Activated CD4-positive, alpha-beta memory T cell treated with anti-CD3 and anti-CD28 coated beads for 36 hours (primary cell): ENCODE measurements at regions not wholly inside any gene's neighbourhood (a gene's known extent, or its start where the extent isn't known, plus 50 kb on each side); places are given as distances from the start of the nearest gene placed in this dataset.

Source experiments
- CTCF ChIA-PET: fragments of 350-600 bp; sonication (Branson Sonifier 250); formaldehyde crosslinking; loops from one replicate; lab custom pipeline; 2021; ENCODE audit warnings: antibody characterized with exemption, inconsistent platforms; lab: Charles Lee
- POLR2A ChIA-PET: fragments of 350-600 bp; sonication (Branson Sonifier 250); formaldehyde crosslinking; loops from one replicate; lab custom pipeline; 2021; ENCODE audit warnings: antibody characterized with exemption; lab: Charles Lee
- DNase-seq: peaks from one replicate; pipeline ENCODE4 v3.0.0-alpha.2; 2020
- H3K27ac Mint-ChIP-seq: one replicate; pipeline ENCODE4 v1.8.0; 2021; ENCODE audit warnings: mixed read lengths
- H3K27me3 Mint-ChIP-seq: one replicate; pipeline ENCODE4 v1.8.0; 2021; ENCODE audit warnings: mixed read lengths
- H3K36me3 Mint-ChIP-seq: one replicate; pipeline ENCODE4 v1.8.0; 2021; ENCODE audit warnings: mixed read lengths
- H3K4me1 Mint-ChIP-seq: one replicate; pipeline ENCODE4 v1.8.0; 2021; ENCODE audit warnings: low read depth, mixed read lengths
- H3K4me3 Mint-ChIP-seq: one replicate; pipeline ENCODE4 v1.8.0; 2021; ENCODE audit warnings: mild to moderate bottlenecking, mixed read lengths
- H3K9me3 Mint-ChIP-seq: one replicate; pipeline ENCODE4 v1.8.0; 2021; ENCODE audit warnings: mixed read lengths
- intact Hi-C: fragments of 100-400 bp; cut with micrococcal nuclease; formaldehyde crosslinking; loops from one replicate; pipeline ENCODE4 v1.15.1; 2023

- Mint-ChIP-seq H3K9me3 (no peaks in the 10 kb centered on the region), H3K4me1 (no peaks in the 10 kb centered on the region), H3K36me3 (no peaks in the 10 kb centered on the region), H3K27ac (no peak overlapping the region), H3K27me3 (peaks cover 5% of the 10 kb centered on the region), H3K4me3 (no peak overlapping the region)
- no peak for DNase-seq
- POLR2A ChIA-PET: interaction anchor here (0.6 kb wide), 1 partner anchor 26 kb away, joined by 3 read pairs; no protein-coding TSS in a partner anchor
- CTCF ChIA-PET: no interaction called here
- intact Hi-C loops: no loop called here
These were observed 276.0 kb downstream of the SKIDA1 start for GRCh38 chr10:21249435-21249834.

GRCh38 chr10:21247592-21247991 is 277.9 kb downstream of the SKIDA1 start:
- no peaks in the 10 kb centered on the region for H3K36me3 Mint-ChIP-seq
- peaks cover 5% of the 10 kb centered on the region for H3K27me3 Mint-ChIP-seq
- POLR2A ChIA-PET: no interaction called here
- intact Hi-C loops: no loop called here
- no peak overlapping the region for H3K27ac Mint-ChIP-seq
- DNase-seq: no peak
- H3K4me1 Mint-ChIP-seq: no peaks in the 10 kb centered on the region
- CTCF ChIA-PET: no interaction called here
- no peak overlapping the region for H3K4me3 Mint-ChIP-seq
- H3K9me3 Mint-ChIP-seq: no peaks in the 10 kb centered on the region

- H3K4me3 Mint-ChIP-seq: no peak overlapping the region
- peaks cover 5% of the 10 kb centered on the region for H3K27me3 Mint-ChIP-seq
- H3K27ac Mint-ChIP-seq: no peak overlapping the region
- ChIA-PET CTCF (no interaction called here), POLR2A (no interaction called here)
- H3K9me3 Mint-ChIP-seq: no peaks in the 10 kb centered on the region
- DNase-seq: no peak
- no peaks in the 10 kb centered on the region for H3K4me1 Mint-ChIP-seq
- intact Hi-C loops: no loop called here
- H3K36me3 Mint-ChIP-seq: no peaks in the 10 kb centered on the region
These were observed 279.3 kb downstream of the SKIDA1 start for GRCh38 chr10:21246178-21246577.

GRCh38 chr10:21243748-21244257 is 281.7 kb downstream of the SKIDA1 start:
- CTCF ChIA-PET: no interaction called here
- intact Hi-C loops: no loop called here
- H3K9me3 Mint-ChIP-seq: no peaks in the 10 kb centered on the region
- H3K4me3 Mint-ChIP-seq: no peak overlapping the region
- no peak overlapping the region for H3K27ac Mint-ChIP-seq
- DNase-seq: no peak
- POLR2A ChIA-PET: no interaction called here
- H3K36me3 Mint-ChIP-seq: no peaks in the 10 kb centered on the region
- H3K4me1 Mint-ChIP-seq: no peaks in the 10 kb centered on the region
- peaks cover 4% of the 10 kb centered on the region for H3K27me3 Mint-ChIP-seq

GRCh38 chr10:21242915-21243314 is 282.6 kb downstream of the SKIDA1 start:
- intact Hi-C loops: no loop called here
- DNase-seq: no peak
- Mint-ChIP-seq H3K27me3 (peaks cover 1% of the 10 kb centered on the region), H3K4me1 (no peaks in the 10 kb centered on the region), H3K27ac (no peak overlapping the region), H3K4me3 (no peak overlapping the region), H3K36me3 (no peaks in the 10 kb centered on the region), H3K9me3 (no peaks in the 10 kb centered on the region)
- ChIA-PET CTCF (interaction anchor here (0.6 kb wide), 1 partner anchor 95 kb away, joined by 3 read pairs; no protein-coding TSS in a partner anchor), POLR2A (no interaction called here)

- CTCF ChIA-PET: interaction anchor here (0.6 kb wide), 1 partner anchor 104 kb away, joined by 3 read pairs; no protein-coding TSS in a partner anchor
- POLR2A ChIA-PET: no interaction called here
- no peaks in the 10 kb centered on the region for H3K9me3 Mint-ChIP-seq
- intact Hi-C loops: no loop called here
- no peak overlapping the region for H3K27ac Mint-ChIP-seq
- H3K27me3 Mint-ChIP-seq: no peaks in the 10 kb centered on the region
- no peaks in the 10 kb centered on the region for H3K4me1 Mint-ChIP-seq
- no peaks in the 10 kb centered on the region for H3K36me3 Mint-ChIP-seq
- H3K4me3 Mint-ChIP-seq: no peak overlapping the region
- no peak for DNase-seq
These were observed 286.8 kb downstream of the SKIDA1 start for GRCh38 chr10:21238717-21239116.

- Mint-ChIP-seq H3K4me1 (no peaks in the 10 kb centered on the region), H3K36me3 (no peaks in the 10 kb centered on the region), H3K27me3 (no peaks in the 10 kb centered on the region), H3K4me3 (no peak overlapping the region), H3K27ac (no peak overlapping the region), H3K9me3 (no peaks in the 10 kb centered on the region)
- POLR2A ChIA-PET: no interaction called here
- CTCF ChIA-PET: no interaction called here
- DNase-seq: no peak
- intact Hi-C loops: no loop called here
These were observed 287.4 kb downstream of the SKIDA1 start for GRCh38 chr10:21238044-21238443.

GRCh38 chr10:21234761-21235160 is 290.7 kb downstream of the SKIDA1 start:
- Mint-ChIP-seq H3K27me3 (peaks cover 6% of the 10 kb centered on the region), H3K4me3 (no peak overlapping the region), H3K9me3 (no peaks in the 10 kb centered on the region), H3K27ac (no peak overlapping the region), H3K4me1 (no peaks in the 10 kb centered on the region), H3K36me3 (no peaks in the 10 kb centered on the region)
- ChIA-PET CTCF (no interaction called here), POLR2A (no interaction called here)
- intact Hi-C loops: no loop called here
- no peak for DNase-seq

- intact Hi-C loops: no loop called here
- Mint-ChIP-seq H3K36me3 (no peaks in the 10 kb centered on the region), H3K4me1 (no peaks in the 10 kb centered on the region), H3K27ac (no peak overlapping the region), H3K27me3 (peaks cover 6% of the 10 kb centered on the region), H3K9me3 (no peaks in the 10 kb centered on the region), H3K4me3 (no peak overlapping the region)
- DNase-seq: no peak
- CTCF ChIA-PET: no interaction called here
- POLR2A ChIA-PET: no interaction called here
These were observed 295.3 kb downstream of the SKIDA1 start for GRCh38 chr10:21230219-21230618.

GRCh38 chr10:21217748-21218367 is 307.6 kb downstream of the SKIDA1 start:
- DNase-seq: no peak
- CTCF ChIA-PET: no interaction called here
- intact Hi-C loops: no loop called here
- POLR2A ChIA-PET: no interaction called here
- H3K4me1 Mint-ChIP-seq: no peaks in the 10 kb centered on the region
- H3K27me3 Mint-ChIP-seq: no peaks in the 10 kb centered on the region
- H3K27ac Mint-ChIP-seq: no peak overlapping the region
- no peaks in the 10 kb centered on the region for H3K36me3 Mint-ChIP-seq
- no peak overlapping the region for H3K4me3 Mint-ChIP-seq
- no peaks in the 10 kb centered on the region for H3K9me3 Mint-ChIP-seq

- no peak overlapping the region for H3K27ac Mint-ChIP-seq
- intact Hi-C loops: no loop called here
- no peaks in the 10 kb centered on the region for H3K27me3 Mint-ChIP-seq
- ChIA-PET CTCF (no interaction called here), POLR2A (no interaction called here)
- H3K4me1 Mint-ChIP-seq: no peaks in the 10 kb centered on the region
- no peak for DNase-seq
- no peaks in the 10 kb centered on the region for H3K36me3 Mint-ChIP-seq
- H3K4me3 Mint-ChIP-seq: no peak overlapping the region
- no peaks in the 10 kb centered on the region for H3K9me3 Mint-ChIP-seq
These were observed 308.4 kb downstream of the SKIDA1 start for GRCh38 chr10:21217107-21217506.

- ChIA-PET POLR2A (no interaction called here), CTCF (no interaction called here)
- Mint-ChIP-seq H3K4me3 (no peak overlapping the region), H3K9me3 (no peaks in the 10 kb centered on the region), H3K27ac (no peak overlapping the region), H3K27me3 (no peaks in the 10 kb centered on the region), H3K36me3 (no peaks in the 10 kb centered on the region), H3K4me1 (no peaks in the 10 kb centered on the region)
- no peak for DNase-seq
- intact Hi-C loops: no loop called here
These were observed 311.2 kb downstream of the SKIDA1 start for GRCh38 chr10:21214329-21214728.

- no peak overlapping the region for H3K27ac Mint-ChIP-seq
- intact Hi-C loops: no loop called here
- ChIA-PET CTCF (no interaction called here), POLR2A (no interaction called here)
- no peaks in the 10 kb centered on the region for H3K36me3 Mint-ChIP-seq
- DNase-seq: no peak
- H3K4me3 Mint-ChIP-seq: no peak overlapping the region
- no peaks in the 10 kb centered on the region for H3K27me3 Mint-ChIP-seq
- no peaks in the 10 kb centered on the region for H3K9me3 Mint-ChIP-seq
- no peaks in the 10 kb centered on the region for H3K4me1 Mint-ChIP-seq
These were observed 312.1 kb downstream of the SKIDA1 start for GRCh38 chr10:21213381-21213780.
